HAP-1 (cell line): ENCODE measurements at regions not wholly inside any gene's neighbourhood (a gene's known extent, or its start where the extent isn't known, plus 50 kb on each side); places are given as distances from the start of the nearest gene placed in this dataset.

ENCODE experiments used
- DNase-seq, 2 experiments: peaks; one replicate each; pipeline ENCODE4 v3.0.0-alpha.2; 2016 to 2020; ENCODE audit warnings: low spot score in 2 of 2
- H3K27me3 ChIP-seq: fragments of 250-450 bp; sonication (Bioruptor Pico); 2 replicates; pipeline ENCODE4 v1.5.1; 2020; ENCODE audit warnings: low read depth, mild to moderate bottlenecking, moderate library complexity
- H3K36me3 ChIP-seq: fragments of 250-450 bp; sonication (Bioruptor Pico); replicated peaks from 2 replicates; pipeline ENCODE4 v1.5.1; 2020; ENCODE audit warnings: mild to moderate bottlenecking
- H3K4me1 ChIP-seq: fragments of 250-450 bp; sonication (Bioruptor Pico); 2 replicates; pipeline ENCODE4 v1.5.1; 2020; ENCODE audit warnings: mild to moderate bottlenecking
- H3K4me3 ChIP-seq: fragments of 250-450 bp; sonication (Bioruptor Pico); 2 replicates; pipeline ENCODE4 v1.5.1; 2020; ENCODE audit warnings: mild to moderate bottlenecking, moderate library complexity
- H3K9me3 ChIP-seq: fragments of 250-450 bp; sonication (Bioruptor Pico); 2 replicates; pipeline ENCODE4 v1.5.1; 2020; ENCODE audit warnings: mild to moderate bottlenecking, moderate library complexity
- in situ Hi-C: fragments of 300-500 bp; cut with MboI; formaldehyde crosslinking; loops from 3 replicates; pipeline ENCODE4 v1.14.3; 2020; ENCODE audit warnings: low sequenced_read_pairs, inconsistent platforms, mixed read lengths

DNA sequence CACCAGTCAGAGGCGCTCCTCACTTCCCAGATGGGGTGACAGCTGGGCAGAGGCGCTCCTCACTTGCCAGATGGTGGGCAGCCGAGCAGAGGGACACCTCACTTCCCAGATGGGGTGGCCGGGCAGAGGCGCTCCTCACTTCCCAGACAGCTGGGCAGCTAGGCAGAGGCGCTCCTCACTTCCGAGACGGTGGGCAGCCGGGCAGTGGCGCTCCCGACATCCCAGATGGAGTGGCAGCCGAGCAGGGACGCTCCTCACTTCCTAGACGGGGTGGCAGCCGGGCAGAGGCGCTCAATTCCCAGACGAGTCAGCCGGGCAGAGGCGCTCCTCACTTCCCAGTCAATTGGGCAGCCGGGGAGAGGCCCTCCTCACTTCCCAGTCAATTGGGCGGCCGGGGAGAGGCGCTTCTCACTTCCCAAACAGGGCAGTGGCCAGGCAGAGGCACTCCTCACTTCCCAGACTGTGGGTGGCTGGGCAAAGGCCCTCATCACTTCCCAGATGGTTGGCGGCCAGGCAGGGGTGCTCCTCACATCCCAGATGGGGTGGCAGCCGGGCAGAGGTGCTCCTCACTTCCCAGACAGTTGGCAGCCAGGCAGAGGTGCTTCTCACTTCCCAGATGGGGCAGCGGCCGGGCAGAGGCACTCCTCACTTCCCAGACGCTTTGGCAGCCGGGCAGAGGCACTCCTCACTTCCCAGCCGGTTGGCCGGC, 143.8 kb upstream of the ARID2 start:
- Histone ChIP-seq H3K9me3 (no peaks in the 10 kb centered on the region), H3K36me3 (no peaks in the 10 kb centered on the region), H3K4me1 (no peaks in the 10 kb centered on the region), H3K27me3 (no peaks in the 10 kb centered on the region), H3K4me3 (no peak overlapping the region)
- in situ Hi-C loops = no loop called here
- DNase-seq = no peak

DNA sequence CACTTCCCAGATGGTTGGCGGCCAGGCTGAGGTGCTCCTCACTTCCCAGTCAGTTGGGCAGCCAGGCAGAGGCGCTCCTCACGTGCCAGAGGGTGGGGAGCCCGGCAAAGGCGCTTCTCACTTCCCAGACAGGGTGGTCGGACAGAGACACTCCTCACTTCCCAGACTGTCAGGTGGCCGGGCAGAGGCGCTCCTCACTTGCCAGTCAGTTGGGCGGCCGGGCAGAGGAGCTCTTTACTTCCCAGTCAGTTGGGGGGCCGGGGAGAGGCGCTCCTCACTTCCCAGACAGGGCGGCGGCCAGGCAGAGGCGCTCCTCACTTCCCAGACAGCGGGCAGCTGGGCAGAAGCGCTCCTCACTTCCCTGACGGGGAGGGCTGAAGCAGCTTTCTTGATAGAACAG, 143.0 kb upstream of the ARID2 start:
- no peak for DNase-seq
- Histone ChIP-seq H3K27me3 (no peaks in the 10 kb centered on the region), H3K4me1 (no peaks in the 10 kb centered on the region), H3K36me3 (no peaks in the 10 kb centered on the region), H3K9me3 (no peaks in the 10 kb centered on the region), H3K4me3 (no peak overlapping the region)
- in situ Hi-C loops = no loop called here

DNA sequence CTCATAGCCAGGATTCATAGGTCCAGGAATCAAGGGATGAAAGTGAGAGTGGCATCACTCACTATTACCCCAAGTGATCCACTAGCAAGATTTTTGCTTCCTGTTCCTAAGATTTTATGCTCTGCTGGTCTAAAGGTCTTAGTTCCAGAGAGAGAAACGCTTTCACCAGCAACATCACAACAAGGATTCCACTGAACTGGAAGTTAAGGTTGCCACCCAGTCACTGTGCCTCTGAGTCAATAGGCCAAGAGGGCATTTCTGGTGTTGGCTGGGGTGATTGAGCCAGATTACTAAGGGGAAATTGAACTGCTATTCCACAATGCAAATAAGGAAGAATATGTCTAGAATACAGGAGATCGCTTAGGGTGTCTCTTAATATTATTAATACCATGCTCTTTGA, 142.5 kb upstream of the ARID2 start:
- no peak overlapping the region for H3K4me3 ChIP-seq
- in situ Hi-C loops = no loop called here

DNA sequence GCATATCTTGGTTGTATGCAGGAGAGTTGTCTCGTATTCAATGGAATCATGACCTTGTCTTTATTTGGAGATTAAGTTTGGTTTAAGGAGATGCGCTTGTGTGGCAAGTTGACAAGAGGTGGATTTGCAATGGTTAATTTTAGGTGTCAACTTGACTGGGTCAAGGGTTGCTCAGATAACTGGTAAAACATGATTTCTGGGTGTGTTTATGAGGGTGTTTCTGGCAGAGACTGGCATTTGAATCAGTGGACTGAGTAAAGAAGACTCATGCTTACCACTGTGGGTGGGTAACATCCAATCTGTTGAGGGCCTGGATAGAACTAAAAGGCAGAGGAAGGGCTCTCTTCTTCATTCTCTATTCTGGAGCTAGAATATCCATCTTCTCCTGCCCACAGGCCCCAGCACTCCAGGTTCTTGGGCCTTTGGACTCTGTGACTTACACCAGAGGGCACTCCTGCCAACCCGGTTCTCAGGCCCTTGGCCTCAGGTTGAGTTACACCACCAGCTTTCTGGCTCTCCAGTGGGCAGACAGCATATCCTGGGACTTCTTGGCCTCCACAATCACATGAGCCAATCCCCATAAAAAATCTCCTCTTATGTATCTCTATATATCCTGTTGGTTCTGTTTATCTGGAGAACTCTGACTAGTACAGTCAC, 141.5 kb upstream of the ARID2 start:
- in situ Hi-C loops = no loop called here
- DNase-seq = no peak
- no peaks in the 10 kb centered on the region for H3K9me3 ChIP-seq
- H3K4me3 ChIP-seq = no peak overlapping the region
- H3K4me1 ChIP-seq = no peaks in the 10 kb centered on the region
- no peaks in the 10 kb centered on the region for H3K27me3 ChIP-seq
- H3K36me3 ChIP-seq = no peaks in the 10 kb centered on the region

More for the DNA sequence above, 142.5 kb upstream of the ARID2 start:
- DNase-seq = no peak
- H3K4me1 ChIP-seq = no peaks in the 10 kb centered on the region
- no peaks in the 10 kb centered on the region for H3K36me3 ChIP-seq
- H3K9me3 ChIP-seq = no peaks in the 10 kb centered on the region
- H3K27me3 ChIP-seq = no peaks in the 10 kb centered on the region

DNA sequence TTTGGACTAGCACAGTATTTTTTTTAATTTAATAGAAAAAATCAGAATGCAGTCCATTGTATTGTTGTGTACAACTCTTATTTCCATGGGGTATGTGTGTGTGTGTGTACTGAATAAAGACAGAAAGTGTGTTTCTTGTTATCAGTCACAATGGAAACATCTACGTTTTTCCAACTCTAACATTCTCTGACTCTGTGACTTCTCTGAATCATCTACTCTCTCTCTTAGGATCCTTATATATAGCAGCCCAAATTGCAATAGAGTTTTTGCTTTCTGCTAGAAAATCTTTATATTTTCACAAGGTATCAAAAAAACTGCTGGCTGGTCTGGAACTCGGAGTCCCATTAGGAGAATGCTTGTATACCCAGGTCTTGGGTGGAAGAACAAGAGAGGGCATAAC, 138.9 kb upstream of the ARID2 start:
- in situ Hi-C loops = no loop called here
- H3K4me1 ChIP-seq = no peaks in the 10 kb centered on the region
- no peak for DNase-seq
- H3K9me3 ChIP-seq = no peaks in the 10 kb centered on the region
- no peaks in the 10 kb centered on the region for H3K36me3 ChIP-seq
- H3K27me3 ChIP-seq = no peaks in the 10 kb centered on the region
- no peak overlapping the region for H3K4me3 ChIP-seq

DNA sequence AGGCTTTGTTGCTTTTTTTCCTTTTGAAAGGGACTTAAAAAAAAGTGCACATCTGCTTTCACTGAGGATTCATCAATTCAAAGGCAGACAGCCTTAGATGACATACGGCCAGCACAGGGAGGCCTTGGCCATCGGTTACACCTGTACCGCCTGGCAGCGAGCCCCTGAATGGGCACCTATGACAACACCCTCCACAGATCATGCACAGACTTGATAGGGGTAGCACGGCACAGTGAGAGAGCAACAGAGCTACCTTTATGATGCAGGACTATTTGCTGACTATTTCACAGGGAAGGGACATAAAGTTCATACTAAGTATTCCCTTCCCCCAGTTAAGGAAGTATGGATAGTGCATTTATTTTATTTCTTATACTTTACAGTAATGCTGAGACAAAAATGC, 137.9 kb upstream of the ARID2 start:
- Histone ChIP-seq H3K36me3 (no peaks in the 10 kb centered on the region), H3K4me3 (no peak overlapping the region), H3K27me3 (no peaks in the 10 kb centered on the region), H3K4me1 (no peaks in the 10 kb centered on the region), H3K9me3 (no peaks in the 10 kb centered on the region)
- in situ Hi-C loops = no loop called here
- no peak for DNase-seq

DNA sequence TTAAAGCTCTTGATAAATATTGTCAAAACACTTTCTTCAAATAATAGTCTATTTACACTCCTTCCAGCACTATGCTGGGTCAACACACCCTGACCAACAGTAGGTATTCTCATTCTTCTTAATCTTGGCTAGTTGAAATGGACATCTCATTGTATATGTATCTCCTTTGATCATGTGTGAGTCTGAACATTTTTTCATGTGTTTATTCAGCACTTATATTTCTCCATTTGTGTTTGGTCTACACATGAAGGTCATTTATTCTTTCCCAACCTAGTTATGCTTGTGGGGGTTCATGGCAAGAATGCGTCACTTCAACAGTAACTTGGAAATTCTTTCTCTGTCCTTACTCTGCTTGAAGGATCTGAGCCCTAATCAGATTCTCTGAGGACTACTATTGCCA, 133.1 kb upstream of the ARID2 start:
- no peaks in the 10 kb centered on the region for H3K27me3 ChIP-seq
- H3K9me3 ChIP-seq = no peaks in the 10 kb centered on the region
- in situ Hi-C loops = no loop called here
- H3K4me3 ChIP-seq = no peak overlapping the region
- H3K36me3 ChIP-seq = no peaks in the 10 kb centered on the region
- no peak for DNase-seq
- H3K4me1 ChIP-seq = no peaks in the 10 kb centered on the region

DNA sequence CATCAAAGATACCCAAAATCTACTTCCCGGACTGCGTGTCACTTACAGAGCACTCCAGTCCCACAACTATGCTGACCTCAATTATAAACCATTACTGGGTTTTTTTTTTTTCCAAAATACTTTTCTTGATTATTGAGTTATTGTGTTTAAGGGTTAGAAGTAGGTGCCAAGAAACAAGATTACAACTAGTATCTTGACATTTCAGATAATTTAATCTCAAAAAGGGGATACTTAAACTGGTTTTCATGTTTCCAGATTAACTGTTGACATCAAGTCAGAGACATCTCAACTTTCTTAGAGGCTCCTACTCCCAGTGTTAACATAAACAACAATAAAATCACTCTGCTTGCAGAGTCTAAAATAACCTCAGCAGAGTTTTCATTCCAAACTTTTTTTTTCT, 131.2 kb upstream of the ARID2 start:
- no peak overlapping the region for H3K4me3 ChIP-seq
- no peaks in the 10 kb centered on the region for H3K4me1 ChIP-seq
- no peak for DNase-seq
- in situ Hi-C loops = no loop called here
- no peaks in the 10 kb centered on the region for H3K27me3 ChIP-seq
- H3K36me3 ChIP-seq = no peaks in the 10 kb centered on the region
- H3K9me3 ChIP-seq = no peaks in the 10 kb centered on the region

DNA sequence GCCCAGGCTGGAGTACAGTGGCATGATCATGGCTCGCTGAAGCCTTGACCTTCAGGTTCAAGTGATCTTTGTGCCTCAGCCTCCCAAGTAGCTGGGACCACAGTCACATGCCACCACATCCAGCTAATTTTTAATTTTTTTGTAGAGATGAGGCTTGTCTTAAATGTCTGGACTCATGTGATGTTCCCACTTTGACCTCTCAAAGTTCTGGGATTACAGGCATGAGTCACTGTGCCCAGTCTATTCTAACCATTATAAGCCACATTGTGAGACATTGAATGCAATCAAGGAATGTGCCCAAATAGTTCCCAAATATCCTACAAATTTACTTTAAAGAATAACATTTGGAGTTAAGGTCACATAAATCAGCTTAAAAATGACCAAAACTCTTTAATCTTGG, 130.7 kb upstream of the ARID2 start:
- in situ Hi-C loops = no loop called here
- Histone ChIP-seq H3K4me1 (no peaks in the 10 kb centered on the region), H3K4me3 (no peak overlapping the region), H3K27me3 (no peaks in the 10 kb centered on the region), H3K9me3 (no peaks in the 10 kb centered on the region), H3K36me3 (no peaks in the 10 kb centered on the region)
- DNase-seq = no peak

- Histone ChIP-seq H3K27me3 (no peaks in the 10 kb centered on the region), H3K4me3 (no peak overlapping the region), H3K4me1 (no peaks in the 10 kb centered on the region), H3K9me3 (no peaks in the 10 kb centered on the region), H3K36me3 (no peaks in the 10 kb centered on the region)
- in situ Hi-C loops = no loop called here
- DNase-seq = no peak
Measured at GRCh38 chr12:45599196-45599595, 130.3 kb upstream of the ARID2 start.

DNA sequence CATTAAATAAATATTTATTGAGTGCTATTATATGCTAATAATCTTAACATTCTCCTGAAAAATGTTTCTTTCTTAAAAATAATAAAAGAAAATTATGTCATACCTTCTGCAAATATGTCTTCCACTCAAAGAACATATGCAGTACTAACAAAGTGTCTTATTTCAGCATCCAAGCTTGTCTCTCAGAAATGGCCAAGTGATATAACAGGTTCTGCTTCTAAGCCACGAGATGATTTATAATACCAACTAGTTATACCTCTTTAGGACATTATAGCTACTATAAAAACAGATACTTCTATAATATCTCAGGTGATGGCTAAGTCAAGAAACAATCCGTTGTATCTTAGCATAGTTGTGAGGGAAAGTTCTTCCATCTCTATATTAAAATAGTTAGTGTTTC, 128.1 kb upstream of the ARID2 start:
- Histone ChIP-seq H3K4me3 (no peak overlapping the region), H3K36me3 (no peaks in the 10 kb centered on the region), H3K27me3 (no peaks in the 10 kb centered on the region), H3K9me3 (no peaks in the 10 kb centered on the region), H3K4me1 (no peaks in the 10 kb centered on the region)
- no peak for DNase-seq
- in situ Hi-C loops = no loop called here

DNA sequence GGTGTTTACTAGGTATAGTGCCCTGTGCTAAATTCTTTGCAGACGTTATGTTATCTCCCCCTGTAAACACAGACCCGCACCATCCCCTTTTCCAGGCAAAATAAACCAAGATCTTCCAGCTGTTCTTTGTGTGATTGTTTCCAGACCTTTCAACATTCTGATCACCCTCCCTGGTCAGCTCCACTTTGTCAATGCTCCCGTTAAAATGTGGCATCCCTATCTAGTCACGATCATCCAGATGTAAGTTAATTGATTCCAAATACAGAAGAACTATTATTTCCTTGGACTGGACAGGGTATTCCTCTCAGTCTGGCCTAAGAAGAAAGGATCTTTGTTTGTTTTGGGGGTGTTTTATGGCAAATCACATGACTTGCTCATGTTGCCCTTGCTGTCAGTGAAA, 127.6 kb upstream of the ARID2 start:
- DNase-seq = no peak
- Histone ChIP-seq H3K36me3 (no peaks in the 10 kb centered on the region), H3K4me1 (no peaks in the 10 kb centered on the region), H3K4me3 (no peak overlapping the region), H3K27me3 (no peaks in the 10 kb centered on the region), H3K9me3 (no peaks in the 10 kb centered on the region)
- in situ Hi-C loops = no loop called here

GRCh38 chr12:45605624-45606023, 123.9 kb upstream of the ARID2 start:
- Histone ChIP-seq H3K4me1 (no peaks in the 10 kb centered on the region), H3K36me3 (no peaks in the 10 kb centered on the region), H3K9me3 (no peaks in the 10 kb centered on the region), H3K4me3 (no peak overlapping the region), H3K27me3 (no peaks in the 10 kb centered on the region)
- in situ Hi-C loops = no loop called here
- no peak for DNase-seq

GRCh38 chr12:45611061-45611460, 118.4 kb upstream of the ARID2 start:
- no peaks in the 10 kb centered on the region for H3K27me3 ChIP-seq
- in situ Hi-C loops = no loop called here
- no peaks in the 10 kb centered on the region for H3K36me3 ChIP-seq
- H3K4me3 ChIP-seq = no peak overlapping the region
- 0 out of 2 replicates have a peak, but pooled peaks cover 4% of the 10 kb centered on the region for H3K4me1 ChIP-seq
- no peak for DNase-seq
- H3K9me3 ChIP-seq = no peaks in the 10 kb centered on the region

DNA sequence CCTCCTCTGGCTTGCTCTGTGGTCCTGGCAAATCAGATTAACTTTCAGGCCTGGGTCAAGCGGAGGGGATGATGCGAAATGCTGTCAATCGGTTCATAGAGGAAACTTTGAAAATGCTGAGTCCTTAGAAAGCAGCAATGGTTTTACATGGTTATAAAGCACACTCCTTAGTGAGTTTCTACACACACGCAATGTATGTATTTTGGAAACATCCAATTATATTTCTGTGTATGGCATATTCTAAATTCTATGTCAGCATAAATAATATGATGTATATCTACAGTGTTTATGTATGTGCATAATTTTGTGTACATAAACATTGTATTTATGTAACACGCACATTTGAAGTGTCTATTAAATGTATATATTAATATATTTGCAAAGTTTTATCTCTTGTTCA, 118.0 kb upstream of the ARID2 start:
- Histone ChIP-seq H3K27me3 (no peaks in the 10 kb centered on the region), H3K4me1 (0 out of 2 replicates have a peak, but pooled peaks cover 4% of the 10 kb centered on the region), H3K9me3 (no peaks in the 10 kb centered on the region), H3K36me3 (no peaks in the 10 kb centered on the region), H3K4me3 (no peak overlapping the region)
- no peak for DNase-seq
- in situ Hi-C loops = no loop called here
